HG02943 (cell line): ENCODE measurements at regions not wholly inside any gene's neighbourhood (a gene's known extent, or its start where the extent isn't known, plus 50 kb on each side); places are given as distances from the start of the nearest gene placed in this dataset.
"Not testable (repeated sequence)": the region's sequence is repeated elsewhere in the genome, so short reads cannot be mapped to it uniquely, and the experiment has no call there.

Experiments used
- ATAC-seq: cut with Tn5 transposase; IDR thresholded peaks from one replicate; pipeline ENCODE4 v1.9.1; 2021; ENCODE audit warnings: mild to moderate bottlenecking, low read depth, moderate library complexity; ENCODE audit not compliant: unreplicated experiment

DNA sequence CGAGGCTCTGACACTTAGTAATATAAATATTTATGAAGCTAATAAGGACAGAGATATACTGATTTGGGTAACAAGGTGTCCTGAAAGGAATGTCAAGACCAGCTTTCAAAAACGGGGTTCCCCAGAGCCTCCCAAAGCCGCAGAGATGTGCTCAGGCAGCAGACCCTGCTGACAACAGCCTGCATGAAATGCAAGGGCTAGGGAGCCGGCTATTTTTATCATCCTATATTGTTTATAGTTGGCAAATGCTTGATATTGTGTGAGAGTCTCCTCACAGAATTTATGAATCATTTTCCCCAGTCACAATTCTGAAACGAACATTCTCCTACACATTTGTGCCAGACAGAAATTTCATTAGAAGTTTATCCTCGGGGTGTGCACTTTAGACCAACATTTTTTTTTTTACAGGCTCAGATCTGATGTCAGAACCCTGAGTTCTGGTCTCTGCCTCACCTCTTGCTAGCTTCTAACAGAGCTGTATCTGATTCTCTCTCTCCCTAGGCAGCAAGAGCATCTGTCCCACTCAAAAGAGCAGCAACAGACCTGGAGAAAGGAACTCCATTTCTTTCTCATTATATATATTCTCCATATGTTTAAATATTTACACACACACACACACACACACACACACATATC lies 302.3 kb upstream of the PLD5 start:
- no peak for ATAC-seq

DNA sequence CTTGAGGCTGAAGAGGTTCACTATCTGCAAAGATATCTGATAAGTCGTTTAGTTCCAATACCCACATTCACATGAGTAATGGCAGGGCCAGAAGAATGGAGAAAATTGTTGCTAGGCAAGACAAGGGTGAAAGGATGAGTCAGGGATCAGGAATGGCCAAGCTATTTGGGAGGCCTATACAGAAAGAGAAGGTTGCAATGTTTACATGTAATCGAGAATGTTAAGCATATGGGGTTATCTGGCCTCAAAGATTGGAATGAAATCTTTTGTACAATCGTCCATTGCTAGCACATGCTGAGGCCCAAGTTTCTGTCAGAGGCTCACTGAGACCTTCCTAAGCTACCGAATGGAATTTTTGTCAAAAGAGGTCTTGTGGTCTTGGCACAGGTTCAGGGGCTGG lies 299.9 kb upstream of the PLD5 start:
- ATAC-seq, result no peak

DNA sequence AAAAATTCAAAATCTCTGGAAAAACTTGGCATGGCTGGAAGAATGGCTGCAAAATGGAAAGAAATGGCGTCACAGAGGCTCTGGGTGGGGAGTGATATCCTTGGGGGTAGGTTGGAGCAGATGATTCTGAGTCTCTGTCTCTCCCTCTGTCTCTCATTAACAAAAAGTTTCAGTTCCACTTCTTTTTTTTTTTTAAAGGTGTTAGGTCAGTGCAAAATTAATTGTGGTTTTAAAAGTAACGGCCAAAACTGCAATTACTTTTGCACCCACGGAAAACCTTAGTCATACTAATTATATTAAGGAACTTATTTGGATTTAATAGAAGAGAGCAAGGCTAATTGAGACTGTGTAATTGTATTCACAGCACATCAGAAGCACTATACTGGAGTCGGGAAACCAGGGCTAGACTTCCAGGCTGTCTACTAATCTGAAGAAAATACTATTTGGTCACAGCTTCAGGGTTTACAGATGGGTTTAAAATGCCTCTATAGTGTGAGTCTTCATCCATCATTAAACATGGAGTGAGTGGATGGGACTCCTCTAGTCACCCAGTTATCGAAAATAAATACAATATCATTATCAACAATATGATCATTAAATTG lies 289.1 kb upstream of the PLD5 start:
- peak; percentile 96 for ATAC-seq

DNA sequence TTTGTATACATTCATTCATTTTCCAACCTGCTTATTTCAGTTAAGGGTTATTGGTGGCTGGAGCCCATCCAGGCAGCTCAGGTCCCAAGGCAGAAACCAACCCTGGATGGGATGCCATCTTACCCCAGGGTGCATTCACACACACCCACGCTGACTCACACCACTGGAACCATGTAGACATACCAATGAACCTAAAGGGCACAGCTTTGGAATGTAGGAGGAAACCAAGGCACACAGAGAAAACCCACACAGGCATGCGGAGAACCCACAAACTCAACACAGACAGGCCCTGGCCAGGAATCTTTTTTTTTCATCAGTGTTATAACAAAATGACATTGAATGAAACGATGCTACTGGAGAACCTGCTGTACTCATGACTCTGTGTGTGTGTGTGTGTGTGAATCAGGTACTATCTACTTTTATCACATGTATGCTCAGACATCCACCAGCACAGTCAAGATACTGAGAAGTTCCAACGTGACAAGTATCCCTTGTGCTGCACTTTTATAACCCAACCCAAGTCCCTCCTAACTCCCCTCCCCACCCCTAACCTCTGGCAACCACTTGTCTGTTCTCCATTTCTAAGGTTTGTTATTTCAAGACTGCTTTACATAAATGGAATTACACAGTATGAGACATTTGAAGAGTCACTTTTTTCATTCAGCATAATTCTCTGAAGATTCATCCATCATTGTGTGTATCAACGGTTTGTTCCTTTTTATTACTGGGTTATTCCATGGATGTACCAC lies 286.8 kb upstream of the PLD5 start:
- ATAC-seq, result no peak

DNA sequence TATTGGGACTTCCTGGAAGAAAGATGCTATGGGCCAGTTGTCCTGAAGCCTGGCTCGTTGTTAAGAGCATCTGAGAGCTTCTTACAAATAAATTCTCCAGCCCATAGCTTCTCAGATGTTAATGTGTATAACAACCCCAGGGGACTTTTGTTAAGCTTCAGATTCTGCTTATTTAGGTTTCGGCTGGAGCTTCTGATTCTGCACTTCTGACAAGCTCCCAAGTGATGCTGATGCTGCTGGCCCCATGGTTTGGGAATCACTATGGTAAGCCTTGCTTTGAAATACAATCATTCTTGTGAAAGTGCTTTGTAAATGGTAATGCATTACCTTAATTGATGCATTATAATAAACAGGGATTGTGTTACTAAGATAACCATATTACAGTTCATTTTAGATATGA lies 281.8 kb upstream of the PLD5 start:
- no peak for ATAC-seq

DNA sequence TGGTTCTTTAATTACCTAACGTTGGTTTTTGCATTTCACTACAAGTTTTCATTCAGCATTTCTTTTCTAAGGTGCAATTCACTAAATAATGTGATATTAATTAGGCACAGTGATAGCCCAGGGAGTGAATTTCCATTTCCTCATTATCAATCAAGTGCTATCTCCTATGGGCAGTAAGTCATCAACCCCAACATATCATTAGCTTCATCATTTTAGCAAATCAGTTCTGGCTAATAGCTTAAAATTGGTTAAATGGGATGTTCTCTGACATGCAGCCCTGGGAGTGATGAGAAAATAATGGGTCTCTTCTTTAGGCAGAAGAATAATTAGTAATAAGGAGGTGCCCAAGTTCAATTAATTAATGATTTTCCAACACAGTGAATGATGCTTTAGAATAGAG lies 280.9 kb upstream of the PLD5 start:
- not testable (repeated sequence) for ATAC-seq

DNA sequence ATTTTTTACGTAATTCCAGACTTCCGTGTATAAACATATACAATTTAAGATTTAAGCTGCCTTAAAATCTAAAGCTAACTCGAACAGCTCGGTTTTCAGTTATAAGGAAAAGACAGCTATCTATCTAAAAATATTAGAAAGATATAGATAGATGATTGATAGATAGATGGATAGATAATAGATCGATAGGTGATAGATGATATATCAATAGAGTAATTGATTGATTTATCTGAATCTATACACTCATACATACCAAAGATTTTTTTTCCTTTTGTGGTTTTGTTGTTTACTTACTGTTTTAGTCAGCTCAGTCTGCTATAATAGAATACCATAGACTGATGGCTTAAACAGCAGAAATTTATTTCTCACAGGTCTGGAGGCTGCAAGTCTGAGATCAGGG lies 278.5 kb upstream of the PLD5 start:
- no peak for ATAC-seq

DNA sequence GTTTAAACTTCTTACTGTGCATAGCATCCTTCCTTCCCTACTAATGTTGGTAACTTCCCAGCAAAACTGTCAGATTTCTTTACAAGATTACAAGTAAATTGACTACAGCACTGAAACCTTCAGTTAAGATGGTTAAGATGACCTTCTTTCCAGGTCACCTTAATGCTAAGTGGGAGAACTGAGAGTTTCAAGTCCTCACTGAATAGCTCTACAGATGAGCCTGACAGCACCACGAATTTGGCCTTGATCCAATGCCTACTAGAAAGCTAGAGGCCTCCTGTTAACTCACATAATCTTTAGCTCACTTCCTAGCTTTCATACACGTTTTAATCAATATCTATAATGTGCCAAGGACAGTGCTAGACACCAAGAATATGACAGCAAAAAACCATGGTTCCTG lies 276.0 kb upstream of the PLD5 start:
- no peak for ATAC-seq

DNA sequence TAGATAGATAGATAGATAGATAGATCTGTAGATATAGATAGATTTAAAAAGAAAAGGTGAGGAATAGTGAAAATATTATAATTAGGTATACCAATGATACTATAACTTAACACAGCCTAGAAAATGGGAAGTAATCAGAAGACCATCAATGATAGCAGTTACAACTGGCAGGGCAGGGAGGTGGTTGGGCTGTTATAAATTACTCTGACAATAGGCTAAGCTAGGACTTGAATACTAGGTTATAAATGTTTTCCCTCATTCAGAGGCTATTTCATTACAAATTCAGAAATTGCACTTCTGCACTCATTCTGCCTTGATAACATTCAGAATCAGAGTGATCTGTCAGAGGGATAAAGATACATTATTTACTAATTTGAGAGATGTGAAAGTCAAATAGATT lies 273.4 kb upstream of the PLD5 start:
- no peak for ATAC-seq

DNA sequence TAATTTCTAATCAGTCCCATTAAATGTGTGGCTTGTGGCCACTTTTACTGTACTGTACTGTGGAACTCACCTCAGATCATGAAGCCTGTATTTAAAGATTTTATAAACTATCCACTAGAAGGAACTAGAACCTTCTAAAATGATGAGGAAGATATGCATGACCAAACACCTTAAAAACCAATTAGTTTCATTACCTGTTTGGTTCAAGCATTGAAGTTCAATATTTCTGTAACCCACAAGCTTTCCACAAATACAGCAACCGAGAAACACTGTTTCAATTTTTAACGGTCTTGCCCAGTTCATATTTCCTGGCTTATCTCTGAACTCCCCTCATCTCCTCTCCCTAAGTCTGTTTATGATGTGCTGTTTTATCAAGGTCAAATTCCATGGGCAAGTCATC lies 264.3 kb upstream of the PLD5 start:
- peak; percentile 83 for ATAC-seq

DNA sequence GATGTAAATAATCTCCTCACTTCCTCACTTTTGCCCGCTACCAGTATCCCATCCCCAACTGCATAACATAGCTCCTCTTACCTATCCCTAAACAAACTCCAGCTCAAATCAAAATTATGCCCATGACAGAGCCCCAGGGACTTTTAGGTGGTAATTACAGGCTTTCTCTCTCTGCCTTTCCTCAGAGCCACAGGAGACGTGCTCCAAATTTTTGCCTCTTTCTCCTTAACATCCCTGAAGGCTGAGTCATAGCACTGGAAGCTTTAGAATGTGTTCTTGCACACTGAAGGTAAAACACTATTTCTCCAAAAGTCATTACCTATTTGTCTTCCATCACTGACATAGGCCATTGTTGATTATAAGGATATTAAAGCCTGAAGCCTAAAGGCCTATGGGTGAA lies 263.5 kb upstream of the PLD5 start:
- no peak for ATAC-seq

DNA sequence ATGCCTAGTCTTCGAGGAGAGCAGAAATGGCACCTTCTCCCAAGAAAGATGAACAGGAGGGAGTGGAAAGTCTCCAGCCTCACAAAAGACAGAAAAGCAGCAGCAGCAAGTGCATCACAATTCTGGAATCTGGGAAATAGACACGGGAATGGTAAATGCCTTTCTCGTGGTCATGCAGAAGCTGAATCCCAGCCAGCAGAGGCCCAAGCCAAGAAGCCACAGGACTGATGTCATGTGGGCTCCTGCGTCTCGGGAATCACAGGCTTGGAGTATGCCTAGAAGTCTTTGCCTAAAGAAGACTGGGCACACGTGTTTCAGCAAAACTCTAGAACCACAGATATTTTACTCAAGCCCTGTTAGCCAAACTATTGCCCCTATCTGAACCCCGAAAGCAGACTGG lies 260.3 kb upstream of the PLD5 start:
- no peak for ATAC-seq

DNA sequence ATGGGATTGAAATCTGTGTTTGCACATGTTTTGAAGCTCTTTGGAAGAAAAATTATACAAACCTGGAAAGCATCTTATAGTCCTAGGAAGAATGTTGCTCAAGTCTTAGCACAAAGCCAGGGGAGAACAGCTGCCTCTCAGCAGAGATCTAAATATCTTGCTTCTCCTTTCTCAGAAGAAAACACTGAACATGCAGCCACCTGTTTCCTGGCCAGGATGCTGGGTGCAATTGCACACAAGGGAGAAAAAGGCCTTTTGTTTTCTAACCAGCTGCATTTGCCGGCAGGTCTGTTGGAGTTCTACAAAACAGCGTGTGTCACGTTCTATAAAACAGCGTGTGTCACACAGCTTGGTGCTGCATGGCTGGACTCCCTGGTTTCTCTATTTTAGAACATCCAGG lies 259.6 kb upstream of the PLD5 start:
- peak; percentile 70 for ATAC-seq

DNA sequence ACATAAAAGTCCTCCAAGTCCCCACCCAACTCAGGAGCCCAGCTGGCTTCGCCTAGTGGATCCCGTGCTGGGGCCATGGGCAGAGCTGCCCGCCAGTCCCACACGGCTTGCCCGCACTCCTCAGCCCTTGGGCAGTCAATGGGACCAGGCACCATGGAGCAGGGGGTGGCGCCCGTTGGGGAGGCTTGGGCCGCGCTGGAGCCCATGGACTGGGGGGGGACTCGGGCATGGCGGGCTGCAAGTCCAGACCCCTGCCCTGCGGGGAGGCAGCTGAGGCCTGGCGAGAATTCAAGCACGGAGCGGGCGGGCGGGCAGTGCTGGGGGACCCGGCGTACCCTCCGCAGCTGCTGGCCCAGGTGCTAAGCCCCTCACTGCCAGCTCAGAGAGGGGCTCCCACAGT lies 249.8 kb upstream of the PLD5 start:
- no peak for ATAC-seq

DNA sequence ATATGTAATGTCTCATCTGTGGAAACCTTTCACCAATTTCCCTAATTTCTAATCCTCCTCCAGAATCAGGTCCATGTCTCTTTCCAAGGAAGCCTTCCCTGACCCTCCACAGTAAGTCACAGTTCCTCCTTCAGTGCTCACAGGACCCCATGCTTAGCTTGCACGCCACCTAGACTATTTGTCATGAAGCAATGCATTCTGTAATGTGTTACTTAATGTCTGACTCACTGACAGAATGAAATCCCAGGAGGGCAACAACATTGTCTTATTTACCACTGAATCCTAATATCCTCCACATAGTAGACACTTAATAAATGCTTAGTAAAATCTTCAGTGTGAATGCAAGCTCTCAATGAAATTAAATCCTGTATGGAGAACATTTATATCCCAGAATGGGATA lies 245.9 kb upstream of the PLD5 start:
- ATAC-seq, result no peak

DNA sequence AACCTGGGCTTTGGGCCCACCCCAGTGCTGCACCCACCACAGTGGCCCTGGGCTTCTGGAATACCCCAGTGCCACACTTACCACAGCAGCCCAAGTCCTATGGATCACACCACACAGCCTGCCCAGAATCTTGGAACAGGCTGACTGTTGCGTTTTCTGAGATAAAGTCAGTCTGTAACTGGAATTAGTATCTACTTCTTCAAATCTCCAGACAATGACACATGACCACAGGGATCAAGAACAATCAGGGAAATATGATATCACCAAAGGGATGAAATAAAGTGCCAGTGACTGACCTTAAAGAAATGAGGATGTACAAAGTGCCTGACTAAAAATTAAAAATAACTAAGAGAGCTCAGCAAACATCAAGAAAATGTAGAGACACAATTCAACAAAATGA lies 239.7 kb upstream of the PLD5 start:
- no peak for ATAC-seq

DNA sequence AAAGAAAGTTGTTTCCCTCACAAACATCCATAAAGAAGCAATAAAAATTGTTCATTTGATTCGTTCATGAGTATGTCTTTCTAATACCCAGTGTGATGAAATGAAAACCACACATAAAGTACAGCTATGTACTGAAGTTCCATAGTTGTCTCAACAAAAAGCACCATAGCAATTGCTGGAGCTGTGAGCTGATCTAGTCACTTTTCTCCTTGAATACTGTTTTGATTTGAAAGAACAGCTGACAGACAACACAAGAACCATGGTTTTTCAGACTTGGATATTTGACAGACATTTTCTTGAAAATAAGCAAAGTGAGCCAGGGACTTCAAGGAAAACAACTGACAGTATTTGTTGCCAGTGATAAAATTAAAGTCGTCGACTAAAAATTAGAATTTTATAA lies 237.1 kb upstream of the PLD5 start:
- ATAC-seq, result no peak

DNA sequence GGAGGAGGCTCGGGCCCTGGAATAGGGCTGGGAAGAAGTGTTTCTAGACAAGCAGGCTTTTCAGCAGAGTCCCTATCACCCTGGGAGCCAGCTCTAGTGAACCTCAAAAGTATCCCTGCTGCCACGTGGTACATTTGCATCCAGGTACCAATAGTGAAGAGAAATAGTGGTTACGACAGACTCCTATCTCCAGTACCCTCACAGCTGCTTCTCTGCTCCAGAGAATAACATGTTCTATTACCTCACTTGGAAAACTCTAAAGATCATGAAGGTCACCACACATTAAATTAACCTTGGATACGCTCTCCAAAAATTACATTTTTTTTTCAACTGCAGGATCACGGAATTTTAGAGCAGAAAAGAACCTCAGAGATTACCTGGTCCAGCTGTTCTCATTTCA lies 230.4 kb upstream of the PLD5 start:
- no peak for ATAC-seq

DNA sequence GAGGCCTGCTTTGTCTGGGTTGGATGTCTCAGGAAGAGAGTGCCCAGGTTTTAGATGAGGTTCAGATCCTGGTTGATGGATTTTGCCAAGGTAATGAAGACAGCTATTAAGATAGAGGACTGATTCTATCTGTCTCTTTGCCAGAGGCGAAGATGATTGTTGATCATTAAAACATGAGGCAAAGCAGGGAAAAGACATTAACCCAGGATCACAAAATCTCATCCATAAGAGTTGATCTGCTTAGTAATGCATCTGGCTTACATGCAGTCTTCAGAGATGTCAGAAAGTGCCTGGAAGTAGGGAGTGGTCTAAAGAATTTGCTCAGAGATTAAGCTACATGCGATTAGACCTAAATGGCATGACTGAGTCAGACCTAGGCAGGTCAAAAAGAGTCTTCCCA lies 229.6 kb upstream of the PLD5 start:
- ATAC-seq, result no peak

DNA sequence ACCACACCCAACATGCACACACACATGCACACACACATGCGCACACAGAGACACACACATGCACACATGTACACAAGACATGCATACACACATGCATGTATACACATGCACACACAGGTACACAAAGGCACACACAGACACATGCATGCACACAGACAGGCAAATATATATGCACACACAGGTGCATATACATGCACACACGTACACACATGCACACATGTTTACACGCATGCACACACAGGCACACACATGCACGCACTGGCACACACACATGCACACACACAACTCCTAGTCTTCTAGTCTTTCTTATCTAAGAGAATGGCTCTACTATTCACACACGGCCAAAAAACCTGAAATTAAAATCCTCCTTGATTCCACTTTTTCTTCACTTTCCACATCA lies 222.7 kb upstream of the PLD5 start:
- no peak for ATAC-seq

DNA sequence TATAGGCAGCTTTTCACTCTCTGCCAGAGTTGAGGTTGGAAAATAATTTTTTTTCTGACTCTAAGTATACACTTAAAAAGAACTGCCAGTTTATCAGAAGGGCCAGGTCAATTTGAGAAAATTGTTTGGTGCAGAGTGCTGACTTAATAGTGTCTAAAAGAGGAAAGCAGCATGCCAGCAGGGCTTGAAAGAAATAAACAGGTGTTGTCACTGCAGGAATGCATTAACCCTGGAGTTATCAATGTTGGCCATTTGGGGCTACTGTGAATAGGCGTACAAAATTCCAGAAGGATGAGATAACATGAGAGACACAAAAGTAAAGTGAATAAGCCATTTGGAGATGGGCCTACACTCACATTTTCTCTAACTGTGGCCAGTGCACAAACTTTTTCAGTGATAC lies 220.6 kb upstream of the PLD5 start:
- ATAC-seq, result no peak
